Ascending aorta (tissue), 2 donors: ENCODE measurements at regions not wholly inside any gene's neighbourhood (a gene's known extent, or its start where the extent isn't known, plus 50 kb on each side); places are given as distances from the start of the nearest gene placed in this dataset.
"Not testable (repeated sequence)": the region's sequence is repeated elsewhere in the genome, so short reads cannot be mapped to it uniquely, and the experiment has no call there.

Source experiments
- DNase-seq, 2 donors: peaks; one replicate each; pipeline ENCODE4 v3.0.0-alpha.2; 2019; ENCODE audit warnings: low spot score in 2 of 2
- H3K27ac ChIP-seq, 2 donors: fragments of 200-600 bp; sonication (generic); one replicate each; pipeline ENCODE4 v1.5.1; 2016 to 2017; ENCODE audit warnings: mild to moderate bottlenecking in 1 of 2
- H3K27me3 ChIP-seq: fragments of 200-600 bp; sonication (generic); one replicate; pipeline ENCODE4 v1.5.1; 2017
- H3K36me3 ChIP-seq, 2 donors: fragments of 200-600 bp; sonication (generic); one replicate each; pipeline ENCODE4 v1.5.1; 2016
- H3K4me1 ChIP-seq, 2 donors: fragments of 200-600 bp; sonication (generic); one replicate each; pipeline ENCODE4 v1.5.1; 2016 to 2017; ENCODE audit warnings: mild to moderate bottlenecking in 1 of 2
- H3K4me3 ChIP-seq, 2 donors: fragments of 200-600 bp; sonication (generic); one replicate each; pipeline ENCODE4 v1.5.1; 2016 to 2017; ENCODE audit warnings: mild to moderate bottlenecking in 1 of 2
- H3K9me3 ChIP-seq, 2 donors: fragments of 200-600 bp; sonication (generic); one replicate each; pipeline ENCODE4 v1.5.1; 2016
- intact Hi-C: fragments of 100-400 bp; cut with DNase I; formaldehyde crosslinking; loops from one replicate; pipeline ENCODE4 v1.15.1; 2023
- TF ChIP-seq, protein P1 (sequence below), 3 experiments: fragments of 200-600 bp in 2 of 3; fragments of 450-650 bp in 1 of 3; sonication (generic) in 2 of 3; IDR thresholded peaks; one replicate each; pipeline ENCODE4 v1.5.1; 2016 to 2019; ENCODE audit warnings: antibody characterized with exemption in 3 of 3, mild to moderate bottlenecking in 1 of 3, moderate library complexity in 1 of 3

- intact Hi-C loops, H3K4me1 ChIP-seq, H3K27ac ChIP-seq, H3K27me3 ChIP-seq, H3K4me3 ChIP-seq, H3K36me3 ChIP-seq, H3K9me3 ChIP-seq, DNase-seq: not testable (repeated sequence)
Measured at GRCh38 chrX:63204266-63205074, 146.7 kb downstream of the SPIN4 start.

GRCh38 chrX:63201987-63202386 is 149.1 kb downstream of the SPIN4 start:
- H3K27me3 ChIP-seq, H3K4me1 ChIP-seq, H3K4me3 ChIP-seq, intact Hi-C loops, H3K27ac ChIP-seq, DNase-seq, H3K36me3 ChIP-seq, H3K9me3 ChIP-seq: not testable (repeated sequence)

DNA sequence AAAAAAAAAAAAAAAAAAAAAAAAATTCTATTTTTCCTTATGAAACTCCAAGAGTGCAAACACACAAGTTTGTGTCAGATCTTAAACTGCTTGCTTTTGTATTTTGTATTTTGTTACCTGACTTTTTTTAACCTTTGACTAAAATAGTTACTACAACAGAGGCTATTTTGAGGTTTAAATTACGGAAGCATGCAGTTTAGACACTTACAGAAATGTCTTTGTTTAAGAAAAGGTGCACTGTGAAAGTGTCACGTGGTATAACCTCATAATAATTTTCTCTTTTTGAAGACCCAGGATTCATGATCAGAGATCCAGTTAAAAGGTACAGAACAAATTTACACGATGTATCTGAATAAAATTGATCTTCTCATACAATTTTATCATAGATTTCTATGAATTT is 152.4 kb downstream of the SPIN4 start:
- H3K36me3 ChIP-seq, H3K27me3 ChIP-seq, H3K27ac ChIP-seq, intact Hi-C loops, H3K9me3 ChIP-seq, H3K4me3 ChIP-seq, H3K4me1 ChIP-seq, DNase-seq: not testable (repeated sequence)

DNA sequence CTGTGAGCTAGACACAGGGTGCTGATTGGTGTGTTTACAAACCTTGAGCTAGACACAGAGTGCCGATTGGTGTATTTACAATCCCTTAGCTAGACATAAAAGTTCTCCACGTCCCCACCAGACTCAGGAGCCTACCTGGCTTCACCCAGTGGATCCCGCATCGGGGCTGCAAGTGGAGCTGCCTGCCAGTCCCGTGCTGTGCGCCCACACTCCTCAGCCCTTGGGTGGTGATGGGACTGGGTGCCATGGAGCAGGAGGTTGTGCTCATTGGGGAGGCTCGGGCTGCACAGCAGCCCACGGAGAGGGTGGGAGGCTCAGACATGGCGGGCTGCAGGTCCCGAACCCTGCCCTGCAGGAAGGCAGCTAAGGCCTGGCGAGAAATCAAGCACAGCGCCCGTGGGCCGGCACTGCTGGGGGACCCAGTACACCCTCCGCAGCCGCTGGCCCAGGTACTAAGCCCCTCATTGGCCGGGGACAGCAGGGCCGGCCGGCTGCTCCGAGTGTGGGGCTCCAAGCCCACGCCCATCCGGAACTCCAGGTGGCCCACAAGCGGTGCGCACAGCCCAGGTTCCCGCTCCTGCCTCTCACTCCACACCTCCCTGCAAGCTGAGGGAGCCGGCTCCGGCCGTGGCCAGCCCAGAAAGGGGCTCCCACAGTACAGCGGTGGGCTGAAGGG is 158.6 kb downstream of the SPIN4 start:
- H3K4me3 ChIP-seq, H3K4me1 ChIP-seq, H3K9me3 ChIP-seq, H3K36me3 ChIP-seq, H3K27ac ChIP-seq, H3K27me3 ChIP-seq, intact Hi-C loops: not testable (repeated sequence)
- DNase-seq, result peak in 1 of 2 donors; percentile 50

- no peaks in the 10 kb centered on the region for H3K27me3 ChIP-seq
- H3K27ac ChIP-seq, result no peak overlapping the region
- no peak for DNase-seq
- H3K9me3 ChIP-seq, result no peaks in the 10 kb centered on the region
- TF ChIP-seq, protein P1, sequence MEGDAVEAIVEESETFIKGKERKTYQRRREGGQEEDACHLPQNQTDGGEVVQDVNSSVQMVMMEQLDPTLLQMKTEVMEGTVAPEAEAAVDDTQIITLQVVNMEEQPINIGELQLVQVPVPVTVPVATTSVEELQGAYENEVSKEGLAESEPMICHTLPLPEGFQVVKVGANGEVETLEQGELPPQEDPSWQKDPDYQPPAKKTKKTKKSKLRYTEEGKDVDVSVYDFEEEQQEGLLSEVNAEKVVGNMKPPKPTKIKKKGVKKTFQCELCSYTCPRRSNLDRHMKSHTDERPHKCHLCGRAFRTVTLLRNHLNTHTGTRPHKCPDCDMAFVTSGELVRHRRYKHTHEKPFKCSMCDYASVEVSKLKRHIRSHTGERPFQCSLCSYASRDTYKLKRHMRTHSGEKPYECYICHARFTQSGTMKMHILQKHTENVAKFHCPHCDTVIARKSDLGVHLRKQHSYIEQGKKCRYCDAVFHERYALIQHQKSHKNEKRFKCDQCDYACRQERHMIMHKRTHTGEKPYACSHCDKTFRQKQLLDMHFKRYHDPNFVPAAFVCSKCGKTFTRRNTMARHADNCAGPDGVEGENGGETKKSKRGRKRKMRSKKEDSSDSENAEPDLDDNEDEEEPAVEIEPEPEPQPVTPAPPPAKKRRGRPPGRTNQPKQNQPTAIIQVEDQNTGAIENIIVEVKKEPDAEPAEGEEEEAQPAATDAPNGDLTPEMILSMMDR (IDR thresholded peaks at IDR 0.05), result no peak
- intact Hi-C loops, result no loop called here
- no peak overlapping the region for H3K4me3 ChIP-seq
- H3K4me1 ChIP-seq, result peaks cover 0 to 3% of the 10 kb centered on the region in 2 donors
- no peaks in the 10 kb centered on the region for H3K36me3 ChIP-seq
Measured at GRCh38 chrX:63186137-63186536, 165.0 kb downstream of the SPIN4 start.

- H3K36me3 ChIP-seq, DNase-seq, H3K27ac ChIP-seq, intact Hi-C loops, H3K9me3 ChIP-seq, H3K4me3 ChIP-seq, H3K4me1 ChIP-seq, H3K27me3 ChIP-seq: not testable (repeated sequence)
Measured at GRCh38 chrX:63179852-63180251, 171.3 kb downstream of the SPIN4 start.

DNA sequence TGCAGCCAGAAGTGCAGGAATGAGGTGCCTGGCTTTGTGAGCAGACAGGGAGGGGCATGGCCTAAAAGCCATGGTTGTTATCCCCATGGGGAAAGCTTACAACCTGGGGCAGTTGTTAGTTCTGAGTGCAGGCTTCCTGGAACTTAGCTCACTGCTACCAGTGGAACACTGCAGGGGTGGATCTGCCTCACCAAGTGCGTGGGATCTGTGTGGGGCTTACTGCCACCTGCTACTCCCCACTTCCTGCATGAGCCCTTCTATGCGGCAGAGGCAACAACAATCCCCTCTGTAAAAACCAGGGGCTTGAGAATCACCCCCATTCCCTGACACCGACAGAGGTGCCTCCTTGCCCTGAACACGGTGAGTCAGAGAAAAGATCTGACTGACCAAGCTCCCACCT is 174.6 kb downstream of the SPIN4 start:
- DNase-seq, H3K36me3 ChIP-seq, intact Hi-C loops, H3K4me1 ChIP-seq, H3K9me3 ChIP-seq, H3K27ac ChIP-seq, H3K27me3 ChIP-seq, H3K4me3 ChIP-seq: not testable (repeated sequence)

DNA sequence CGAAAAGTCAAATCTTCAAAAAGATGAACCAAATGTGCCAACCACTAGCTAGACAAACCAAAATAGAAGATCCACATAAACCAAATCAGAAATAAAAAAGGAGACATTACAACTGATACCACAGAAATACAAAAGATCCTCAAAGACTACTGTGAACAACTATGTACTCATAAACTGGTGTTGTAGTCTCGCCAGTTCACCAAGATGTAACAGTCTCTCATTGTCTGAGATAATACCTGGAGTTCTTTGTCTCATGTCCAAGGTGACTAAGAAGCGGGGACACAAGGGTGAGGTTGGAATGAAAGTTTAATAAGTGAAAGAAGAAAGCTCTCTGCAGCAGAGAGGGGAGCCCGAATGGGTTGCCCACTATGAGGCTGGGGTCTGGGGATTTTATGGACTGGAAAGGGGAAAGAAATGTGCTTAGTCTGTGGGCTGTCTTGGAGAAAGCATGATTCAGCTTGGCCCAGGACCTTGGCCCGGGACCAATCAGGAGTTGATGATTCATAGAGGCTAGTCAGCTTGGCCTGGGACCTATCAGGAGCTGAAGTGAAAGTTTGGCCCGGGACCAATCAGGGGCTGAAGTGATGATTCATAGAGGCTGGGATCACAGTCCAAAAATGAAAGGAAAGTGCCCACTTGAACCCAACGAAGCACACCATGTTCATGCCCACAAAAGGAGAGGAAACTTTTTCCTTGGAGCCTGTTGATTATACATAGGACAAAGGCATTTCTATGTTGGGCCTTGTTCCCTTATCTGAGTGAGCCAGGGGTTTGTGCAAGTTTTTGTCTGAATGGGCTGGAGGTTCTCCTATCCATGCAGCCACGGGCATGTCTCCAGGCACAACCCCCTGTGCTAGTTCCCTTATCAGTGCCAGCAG is 177.1 kb downstream of the SPIN4 start:
- DNase-seq, H3K36me3 ChIP-seq, H3K4me3 ChIP-seq, intact Hi-C loops, H3K9me3 ChIP-seq, H3K27me3 ChIP-seq, H3K27ac ChIP-seq, H3K4me1 ChIP-seq: not testable (repeated sequence)

DNA sequence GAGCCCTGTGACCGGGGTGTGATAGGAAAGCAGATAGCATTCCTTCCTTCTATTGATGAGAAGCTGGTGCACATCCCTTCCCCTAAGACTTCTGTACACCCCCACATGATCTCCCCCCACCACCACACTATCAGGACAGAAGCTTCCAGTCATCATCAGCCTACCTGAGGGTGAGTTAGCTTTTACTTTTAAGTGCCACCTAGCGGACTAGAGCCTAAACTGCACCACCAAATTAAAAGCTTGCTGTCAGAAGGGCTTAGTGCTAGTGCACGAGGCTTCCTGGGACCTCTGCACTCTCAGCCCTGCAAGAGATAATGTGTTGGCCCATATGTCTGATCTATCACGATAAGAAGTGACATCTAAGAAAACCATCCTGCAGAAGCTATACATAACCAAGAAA is 181.7 kb downstream of the SPIN4 start:
- not testable (repeated sequence) for H3K4me1 ChIP-seq

GRCh38 chrX:63168949-63169348 is 182.2 kb downstream of the SPIN4 start:
- DNase-seq, intact Hi-C loops, H3K4me3 ChIP-seq: not testable (repeated sequence)

More for the DNA sequence above, 181.7 kb downstream of the SPIN4 start:
- DNase-seq, intact Hi-C loops, H3K4me3 ChIP-seq, H3K27ac ChIP-seq, H3K36me3 ChIP-seq, H3K27me3 ChIP-seq, H3K9me3 ChIP-seq: not testable (repeated sequence)

DNA sequence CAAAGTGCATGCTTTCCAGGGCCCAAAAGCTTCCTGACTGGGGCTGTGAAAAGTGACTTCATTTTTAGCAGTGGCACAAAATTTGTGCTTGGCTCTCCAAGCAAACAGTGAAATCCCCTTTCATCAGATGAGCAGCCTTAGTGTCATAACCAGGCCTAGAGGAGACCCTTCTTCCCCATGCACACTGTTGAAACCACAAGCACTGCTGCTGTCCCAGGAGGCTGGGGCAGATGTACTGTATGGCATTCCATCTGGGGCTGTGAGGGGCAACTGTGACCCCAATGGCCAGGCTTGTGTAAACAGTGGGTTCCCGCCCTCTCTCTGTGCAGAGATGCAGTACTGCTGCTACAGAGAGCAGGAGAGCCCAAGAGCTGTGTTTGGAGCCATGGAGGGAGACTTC is 184.1 kb downstream of the SPIN4 start:
- H3K4me1 ChIP-seq, H3K27ac ChIP-seq, H3K27me3 ChIP-seq, intact Hi-C loops, H3K36me3 ChIP-seq, H3K9me3 ChIP-seq, DNase-seq, H3K4me3 ChIP-seq: not testable (repeated sequence)

More at GRCh38 chrX:63168949-63169348, 182.2 kb downstream of the SPIN4 start:
- H3K27ac ChIP-seq, H3K4me1 ChIP-seq, H3K36me3 ChIP-seq, H3K9me3 ChIP-seq, H3K27me3 ChIP-seq: not testable (repeated sequence)

- DNase-seq, H3K9me3 ChIP-seq, H3K27ac ChIP-seq, H3K4me3 ChIP-seq, intact Hi-C loops, H3K27me3 ChIP-seq, H3K4me1 ChIP-seq, H3K36me3 ChIP-seq: not testable (repeated sequence)
Measured at GRCh38 chrX:63160994-63161393, 190.1 kb downstream of the SPIN4 start.

DNA sequence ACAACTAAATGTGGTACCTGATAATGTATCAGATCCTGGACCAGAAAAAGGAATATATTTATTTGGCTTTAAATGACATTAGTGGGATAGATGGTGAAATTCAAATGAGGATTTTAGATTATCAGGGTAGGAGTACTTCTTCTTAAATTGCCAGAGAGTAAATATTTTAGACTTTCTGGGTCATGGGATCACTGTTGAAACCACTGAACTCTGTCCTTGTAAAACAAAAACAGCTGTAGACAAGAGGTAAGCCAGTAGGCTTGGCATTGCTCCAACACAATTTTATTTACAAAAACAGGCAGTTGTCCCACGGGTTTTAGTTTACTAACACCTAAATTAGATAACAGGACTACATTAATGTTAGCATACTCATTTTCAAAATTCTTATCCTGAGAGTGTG is 190.8 kb downstream of the SPIN4 start:
- H3K4me1 ChIP-seq, H3K9me3 ChIP-seq, H3K27ac ChIP-seq, intact Hi-C loops, H3K27me3 ChIP-seq, H3K4me3 ChIP-seq, H3K36me3 ChIP-seq, DNase-seq: not testable (repeated sequence)
